HG02623 (cell line): ENCODE measurements at regions not wholly inside any gene's neighbourhood (a gene's known extent, or its start where the extent isn't known, plus 50 kb on each side); places are given as distances from the start of the nearest gene placed in this dataset.

Experiments used
- ATAC-seq: cut with Tn5 transposase; IDR thresholded peaks from one replicate; pipeline ENCODE4 v1.9.1; 2021; ENCODE audit warnings: moderate library complexity; ENCODE audit not compliant: unreplicated experiment

DNA sequence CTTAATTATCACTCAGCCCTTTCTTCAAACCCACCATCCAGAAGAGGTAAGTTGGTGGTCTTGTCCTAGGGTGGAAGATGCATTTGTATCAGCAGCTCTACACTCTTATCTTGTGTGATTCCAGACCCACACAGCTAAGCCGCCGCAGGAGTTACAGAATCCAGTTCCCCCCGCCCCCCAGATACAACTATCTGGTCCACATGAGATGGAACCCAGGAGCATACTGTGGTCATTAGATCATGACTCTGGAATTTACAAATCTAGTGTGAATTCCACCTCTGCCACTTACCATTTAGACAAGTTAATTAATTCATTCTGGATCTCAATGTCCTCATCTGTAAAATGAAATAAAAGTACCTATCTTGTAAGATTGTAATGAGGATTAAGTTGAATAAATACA, 486.4 kb downstream of the BCL11A start:
- ATAC-seq, result no peak

DNA sequence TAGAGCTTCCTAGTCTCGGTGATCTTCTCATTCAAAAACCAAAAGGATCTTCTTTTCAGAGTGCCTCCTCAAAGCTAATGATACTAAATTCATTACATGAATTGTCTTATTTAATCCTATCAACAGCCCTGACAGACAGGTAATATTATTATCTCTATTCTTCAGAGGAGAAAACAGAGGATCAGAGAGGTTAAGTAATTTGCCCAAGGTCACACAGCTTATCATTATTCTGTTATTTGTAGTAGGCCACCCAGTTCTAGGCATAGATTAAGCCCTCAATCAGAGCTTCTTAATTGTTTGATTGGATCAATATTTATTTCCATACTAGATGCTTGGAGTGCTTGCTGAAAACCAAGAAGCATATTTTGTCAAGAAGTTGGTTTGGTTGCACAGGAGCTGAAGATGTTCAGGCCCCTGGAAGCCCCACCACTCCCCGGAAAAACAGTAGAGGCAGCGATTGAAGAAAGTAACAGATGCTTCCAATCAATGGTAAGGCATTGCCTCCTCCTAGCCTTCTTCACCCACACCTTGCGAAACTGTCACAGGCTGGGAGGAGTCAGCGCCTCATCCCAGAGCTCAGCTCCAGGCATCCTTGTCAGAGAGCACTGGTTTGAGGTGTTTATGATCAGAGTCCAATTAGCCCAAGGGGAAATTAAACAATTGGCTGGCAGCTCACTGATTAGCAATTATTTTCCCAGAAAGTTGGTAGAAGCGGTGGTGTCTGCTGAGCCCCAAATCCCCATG, 487.2 kb downstream of the BCL11A start:
- ATAC-seq, result no peak

DNA sequence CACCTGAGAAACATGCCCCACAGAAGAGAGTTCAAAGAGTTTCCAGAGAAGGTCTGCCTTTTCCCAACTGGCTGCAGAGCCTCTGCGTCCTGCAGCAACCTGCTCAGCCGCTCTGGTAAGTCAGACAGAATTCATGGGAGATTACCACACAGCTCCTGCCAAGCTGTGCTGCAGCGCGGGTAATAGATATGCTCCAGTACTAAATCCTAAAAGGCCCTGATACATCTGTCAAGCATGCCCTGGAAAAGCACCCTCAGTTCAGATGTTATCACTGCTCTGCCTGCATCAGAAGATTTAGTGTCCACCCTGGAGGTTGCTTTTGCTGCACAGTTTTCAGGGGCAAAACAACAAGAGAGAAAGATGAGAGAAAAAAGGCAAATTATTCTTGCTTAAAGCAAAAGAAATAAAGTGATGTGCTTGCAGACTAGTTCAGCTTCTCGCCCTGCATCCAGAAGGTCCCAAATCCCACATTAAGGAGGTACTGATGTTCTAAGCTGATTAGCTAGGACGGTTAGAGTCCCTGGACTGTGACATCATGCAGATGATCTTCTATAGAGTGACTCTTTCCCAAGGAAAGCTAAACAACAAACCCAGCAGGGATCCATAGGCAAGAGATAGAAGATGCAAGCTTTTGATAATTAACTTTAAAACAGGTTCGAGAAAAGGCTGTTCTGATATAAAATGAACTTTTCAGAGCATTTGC, 488.6 kb downstream of the BCL11A start:
- ATAC-seq, result no peak

DNA sequence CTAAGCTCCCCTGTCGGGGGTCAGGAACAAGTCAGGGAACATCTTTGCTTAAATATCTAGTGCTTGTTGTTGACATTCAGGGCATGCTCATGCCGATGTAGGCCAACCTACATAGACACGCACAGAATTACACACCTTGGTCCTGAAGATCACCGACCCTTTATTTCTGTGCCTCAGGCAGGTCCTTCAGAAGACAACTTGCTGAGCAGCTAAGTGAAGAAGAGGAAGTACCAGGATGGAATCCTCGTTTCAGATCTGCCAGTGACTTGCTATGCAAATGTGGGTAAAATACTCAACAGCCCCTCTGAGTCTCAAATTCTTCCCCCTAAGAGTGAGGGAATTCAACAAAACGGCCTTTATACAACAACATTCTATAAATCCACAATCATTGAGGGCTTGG, 494.7 kb downstream of the BCL11A start:
- ATAC-seq, result no peak

DNA sequence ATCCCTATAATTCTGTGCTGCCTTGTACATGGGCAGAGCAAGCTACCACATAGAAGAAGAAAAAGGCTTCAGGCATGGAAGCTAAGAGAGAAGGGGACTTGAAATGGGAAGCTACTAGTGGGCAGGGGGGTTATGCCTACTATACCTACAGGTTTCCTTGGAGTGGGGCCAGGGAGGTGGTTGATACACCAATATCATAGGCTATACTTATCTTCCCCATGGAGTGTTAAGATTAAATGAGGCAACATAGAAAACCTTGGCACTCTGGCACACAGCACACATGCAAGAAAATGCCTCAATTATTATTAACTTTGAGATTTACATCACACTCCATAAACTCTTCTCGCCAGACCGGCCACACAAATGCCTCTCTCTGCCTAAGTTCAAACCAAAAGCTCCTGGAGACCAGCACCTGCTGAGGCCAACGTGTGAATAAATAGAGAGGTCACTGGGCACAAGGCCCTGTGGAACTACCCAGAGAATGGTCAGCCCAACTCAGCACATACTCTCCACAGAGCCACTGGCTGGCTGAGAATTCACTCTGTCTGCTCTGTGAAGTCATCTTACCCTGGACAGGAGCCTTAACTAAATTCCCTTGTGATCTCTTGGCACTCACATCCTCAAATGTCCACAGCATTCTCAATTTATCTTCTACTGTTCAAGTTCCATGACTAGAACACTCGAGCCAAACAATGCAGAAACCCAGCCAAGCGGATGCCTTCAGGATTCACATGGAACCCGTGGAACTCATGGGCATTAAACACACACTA, 498.7 kb downstream of the BCL11A start:
- no peak for ATAC-seq

DNA sequence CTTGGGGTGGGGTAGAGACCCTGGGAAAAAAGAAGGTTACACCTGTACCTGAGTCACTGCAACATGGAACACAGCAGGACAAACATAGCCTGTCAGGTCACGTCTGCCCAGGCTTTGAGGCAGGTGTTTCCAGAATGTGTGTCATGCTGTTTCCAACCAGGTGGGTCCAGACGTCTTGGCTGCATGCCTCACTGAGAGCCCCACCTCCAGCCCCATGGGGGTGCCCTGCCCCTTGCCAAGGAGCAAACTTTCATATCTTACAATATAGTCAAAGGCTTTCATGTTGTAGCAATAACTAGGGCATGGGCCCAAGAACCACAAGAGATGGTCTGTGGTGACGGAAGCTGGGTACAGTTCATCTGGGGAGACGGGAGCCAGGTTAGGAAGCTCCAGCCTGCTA, 499.7 kb downstream of the BCL11A start:
- no peak for ATAC-seq

DNA sequence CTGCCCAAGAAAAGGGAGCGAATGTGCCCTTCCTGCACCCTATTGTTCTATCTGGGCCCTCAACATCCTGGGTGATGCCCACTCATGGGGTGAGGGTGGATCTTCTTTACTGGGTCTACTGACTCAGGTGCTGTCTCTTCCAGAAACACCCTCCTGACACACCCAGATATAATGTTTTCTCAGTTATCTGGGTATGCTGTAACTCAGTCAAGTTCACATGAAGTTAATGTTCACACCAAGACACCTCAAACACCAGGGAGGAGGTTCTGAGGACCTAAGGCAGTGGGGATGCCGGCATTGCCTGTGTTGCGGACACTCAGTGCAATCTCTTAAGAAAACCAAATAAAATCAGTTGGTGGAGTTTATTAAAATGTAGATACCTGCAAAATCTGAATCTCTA, 500.9 kb downstream of the BCL11A start:
- ATAC-seq, result no peak

DNA sequence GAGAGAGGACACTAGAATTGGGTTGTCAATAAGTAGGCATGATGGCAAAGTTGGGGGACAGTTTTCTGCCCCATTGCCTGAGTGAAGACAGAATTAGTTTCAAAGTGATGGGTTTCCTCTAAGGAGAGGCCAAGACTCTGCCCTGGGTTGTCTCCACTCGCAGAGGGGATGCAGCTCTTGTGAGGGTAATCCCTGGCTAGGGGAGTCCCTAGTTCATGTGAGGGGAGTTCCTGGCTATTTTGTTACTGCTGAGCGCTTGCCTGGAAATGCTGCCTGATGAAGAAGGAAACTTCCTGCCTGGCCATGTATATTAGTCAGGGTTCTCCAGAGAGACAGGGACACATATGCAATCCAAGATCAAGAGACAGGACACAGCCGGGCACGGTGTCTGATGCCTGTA, 501.5 kb downstream of the BCL11A start:
- no peak for ATAC-seq

DNA sequence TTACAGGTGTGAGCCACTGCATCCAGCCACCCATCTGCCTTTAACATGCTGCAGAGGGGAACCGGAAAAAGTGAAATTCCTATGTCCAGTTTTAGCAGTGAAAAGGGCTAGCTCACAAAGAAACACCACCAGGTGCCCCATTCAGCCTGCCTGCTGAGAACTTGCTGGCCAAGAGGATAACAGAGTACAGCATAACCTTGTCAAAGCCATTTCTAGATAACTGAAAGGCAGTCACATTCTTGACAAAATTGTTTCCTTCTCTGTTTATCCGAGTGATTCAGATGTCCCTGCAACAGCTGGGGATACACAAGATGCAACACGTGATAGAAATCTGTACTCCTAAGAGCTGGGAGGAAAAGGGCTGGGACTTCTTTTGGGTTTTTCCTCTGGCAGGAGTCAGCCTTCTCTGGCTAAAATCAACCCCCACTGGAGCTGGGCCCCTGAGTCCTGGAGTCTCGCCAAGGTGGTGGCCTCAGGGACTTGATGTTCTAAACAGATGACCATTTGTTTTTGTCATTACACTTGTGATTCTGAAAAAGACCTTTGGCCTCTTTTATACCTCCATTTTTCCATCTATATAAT, 505.4 kb downstream of the BCL11A start:
- ATAC-seq, result no peak

DNA sequence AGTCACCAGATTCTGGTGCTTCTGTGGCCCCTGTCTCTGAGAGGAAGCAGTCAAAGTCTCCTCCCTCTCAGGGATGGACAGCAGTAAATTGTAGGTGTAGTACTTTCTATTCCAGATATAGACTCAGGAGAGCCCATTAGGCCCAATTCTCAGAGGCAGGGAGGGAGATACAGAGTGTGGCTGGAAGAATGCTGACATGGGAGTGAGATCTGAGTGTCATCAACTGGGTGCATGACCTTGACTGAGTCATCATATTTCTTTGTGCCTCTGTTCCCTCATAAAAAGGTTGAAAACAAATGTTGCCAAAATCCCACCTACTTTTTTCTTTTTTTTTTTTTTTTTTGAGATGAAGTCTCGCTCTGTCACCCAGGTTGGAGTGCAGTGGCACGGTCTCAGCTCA, 506.1 kb downstream of the BCL11A start:
- ATAC-seq, result no peak

DNA sequence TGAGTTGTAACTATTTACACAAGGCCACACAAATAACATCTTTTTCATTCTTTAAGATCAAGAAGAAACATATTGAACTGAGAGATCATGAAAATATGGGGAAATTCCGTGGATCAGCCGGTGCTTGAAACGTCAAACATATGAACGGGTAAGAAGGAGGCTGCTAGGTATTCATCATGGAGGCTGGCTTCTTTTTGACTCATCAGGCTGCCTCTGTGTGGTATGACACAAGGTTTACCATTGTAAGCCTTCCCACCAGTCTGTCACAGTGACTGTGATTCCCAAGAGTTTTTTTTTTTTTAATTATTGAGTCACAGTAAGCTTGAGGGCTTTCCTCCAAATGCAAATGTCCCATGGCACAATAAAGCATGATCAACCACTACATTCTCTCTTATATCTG, 506.9 kb downstream of the BCL11A start:
- no peak for ATAC-seq

DNA sequence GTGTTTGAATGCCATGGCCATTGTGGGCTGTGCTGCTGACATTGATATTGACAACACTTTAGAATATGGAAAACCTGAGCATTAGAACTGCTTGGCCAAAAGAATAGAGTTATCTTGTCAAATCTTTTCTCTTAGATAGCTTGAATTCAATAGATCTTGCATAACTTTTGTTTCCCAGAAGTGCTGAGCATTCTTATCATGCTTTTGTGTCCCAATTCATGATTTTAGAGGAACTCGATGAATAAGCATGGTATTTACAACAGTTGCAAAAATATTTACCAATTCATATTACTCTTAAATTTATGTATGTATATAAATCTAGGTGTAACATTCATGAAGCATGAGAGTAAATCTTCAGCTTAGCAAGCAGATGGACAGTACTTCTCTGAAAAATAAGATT, 508.0 kb downstream of the BCL11A start:
- no peak for ATAC-seq

DNA sequence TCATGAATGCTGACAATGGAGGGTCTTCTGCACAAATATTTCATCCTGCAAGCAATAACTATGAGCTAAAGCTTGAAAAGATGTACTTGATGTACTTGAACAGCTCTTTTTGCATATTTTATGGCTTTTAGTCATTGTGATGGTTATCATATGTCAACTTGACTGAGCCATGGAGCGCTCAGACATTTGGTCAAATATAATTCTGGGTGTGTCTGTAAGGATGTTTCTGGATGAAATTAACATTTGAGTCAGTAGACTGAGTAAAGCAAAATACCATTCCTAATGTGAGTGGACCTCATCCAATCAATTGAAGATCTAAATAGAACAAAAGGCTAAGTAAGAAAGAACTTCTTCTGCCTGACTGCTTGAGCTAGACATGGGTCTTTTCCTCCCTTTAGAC, 509.0 kb downstream of the BCL11A start:
- no peak for ATAC-seq

DNA sequence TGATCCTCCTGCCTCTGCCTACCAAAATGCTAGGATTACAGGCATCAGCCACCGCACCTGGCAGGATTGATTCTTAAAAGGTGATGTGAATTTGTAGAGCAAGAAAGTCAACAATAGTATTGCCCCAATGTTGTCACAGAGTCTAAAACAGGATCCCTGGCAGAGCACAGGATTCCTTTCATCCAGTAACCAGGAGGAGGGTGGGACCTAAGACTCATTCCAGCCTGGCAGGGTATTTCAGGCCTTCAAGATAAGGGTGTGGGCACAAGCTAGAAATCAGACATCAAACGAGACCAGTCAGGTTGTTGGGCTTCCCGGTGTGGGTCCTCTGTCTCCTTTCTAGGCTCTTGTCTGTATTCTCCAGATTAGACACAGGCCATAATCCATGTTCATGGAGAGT, 511.4 kb downstream of the BCL11A start:
- no peak for ATAC-seq

DNA sequence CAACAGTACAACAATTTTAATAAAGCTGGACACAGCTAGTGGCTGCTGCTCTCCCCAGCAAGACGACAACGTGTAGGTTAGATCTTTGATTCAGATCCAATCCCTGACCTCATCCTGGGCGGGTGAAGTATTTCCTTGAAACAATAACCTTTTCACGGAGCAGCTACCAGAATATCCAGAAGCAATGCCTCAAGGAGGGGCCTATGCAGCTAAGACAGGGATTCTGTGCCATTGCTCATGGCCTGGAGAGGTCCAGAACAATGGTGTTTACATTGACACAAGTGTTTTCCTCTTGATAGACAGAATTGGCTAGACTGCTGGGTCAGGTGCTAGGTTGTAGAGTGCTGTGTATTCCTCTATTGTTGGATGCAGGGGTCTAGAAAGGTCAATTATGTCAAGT, 520.1 kb downstream of the BCL11A start:
- ATAC-seq, result no peak

DNA sequence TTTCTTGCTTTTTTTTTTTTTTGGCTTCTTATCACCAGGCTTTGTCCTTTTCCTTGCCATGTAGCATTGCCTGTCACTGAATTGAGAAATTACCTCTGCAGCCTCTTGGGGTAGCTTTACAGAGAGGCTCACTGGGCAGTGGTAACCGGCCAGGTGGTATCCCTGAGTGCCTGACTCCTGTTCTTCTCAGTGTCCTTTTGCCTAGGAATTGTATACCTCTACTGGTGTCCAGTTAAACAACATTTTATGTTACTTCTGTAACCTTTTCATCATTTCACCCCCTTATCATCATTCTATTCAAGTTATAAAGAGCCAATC, 523.9 kb downstream of the BCL11A start:
- no peak for ATAC-seq

DNA sequence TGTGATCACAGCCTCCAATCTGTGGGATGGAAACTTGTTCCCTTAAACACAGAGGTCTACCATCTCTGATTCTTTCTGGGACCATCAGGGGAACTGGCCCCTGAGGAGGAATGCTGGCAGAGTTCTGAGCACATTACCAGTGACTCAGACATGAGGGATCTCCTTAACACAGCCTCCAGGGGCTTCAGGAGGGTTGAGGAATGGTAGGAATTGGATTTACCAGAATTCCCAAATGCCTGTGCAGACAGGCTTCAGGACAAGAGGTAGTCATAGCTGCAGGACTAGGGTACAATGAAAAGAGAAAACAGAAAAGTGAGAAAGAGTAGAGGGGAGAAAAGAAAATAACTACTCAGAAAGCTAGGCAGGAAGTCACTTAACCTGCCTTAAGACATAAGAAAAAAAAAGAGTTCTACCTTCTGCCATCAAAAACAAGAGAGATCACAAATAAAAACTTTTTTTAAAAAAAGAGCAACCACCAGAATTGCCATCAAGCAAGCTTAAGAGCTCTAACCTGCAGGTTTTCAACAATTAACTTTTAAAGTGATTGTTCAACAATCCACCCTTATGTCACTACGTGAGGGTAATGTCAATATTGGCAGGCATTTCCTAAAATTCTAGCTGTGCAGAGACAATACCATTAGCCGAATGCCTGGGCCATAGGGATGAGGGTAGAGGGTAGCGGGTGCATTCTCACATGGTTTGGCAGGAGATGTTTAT, 524.4 kb downstream of the BCL11A start:
- ATAC-seq, result no peak

DNA sequence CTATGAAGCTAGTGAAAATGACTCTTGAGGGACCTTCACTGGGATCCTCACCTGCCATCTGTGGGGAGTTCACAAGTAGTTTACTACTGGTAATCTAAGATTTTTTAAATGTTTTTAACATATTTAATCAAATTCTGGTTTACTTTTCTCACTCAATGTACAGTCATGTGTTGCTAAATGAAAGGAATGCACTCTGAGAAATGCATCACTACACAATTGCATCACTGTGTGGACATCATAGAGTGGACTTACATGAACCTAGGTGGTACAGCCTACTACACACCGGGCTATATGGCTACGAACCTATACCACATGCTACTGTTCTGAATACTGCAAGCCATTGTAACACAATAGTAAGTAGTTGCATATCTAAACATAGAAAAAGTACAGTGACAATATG, 528.0 kb downstream of the BCL11A start:
- ATAC-seq, result no peak

DNA sequence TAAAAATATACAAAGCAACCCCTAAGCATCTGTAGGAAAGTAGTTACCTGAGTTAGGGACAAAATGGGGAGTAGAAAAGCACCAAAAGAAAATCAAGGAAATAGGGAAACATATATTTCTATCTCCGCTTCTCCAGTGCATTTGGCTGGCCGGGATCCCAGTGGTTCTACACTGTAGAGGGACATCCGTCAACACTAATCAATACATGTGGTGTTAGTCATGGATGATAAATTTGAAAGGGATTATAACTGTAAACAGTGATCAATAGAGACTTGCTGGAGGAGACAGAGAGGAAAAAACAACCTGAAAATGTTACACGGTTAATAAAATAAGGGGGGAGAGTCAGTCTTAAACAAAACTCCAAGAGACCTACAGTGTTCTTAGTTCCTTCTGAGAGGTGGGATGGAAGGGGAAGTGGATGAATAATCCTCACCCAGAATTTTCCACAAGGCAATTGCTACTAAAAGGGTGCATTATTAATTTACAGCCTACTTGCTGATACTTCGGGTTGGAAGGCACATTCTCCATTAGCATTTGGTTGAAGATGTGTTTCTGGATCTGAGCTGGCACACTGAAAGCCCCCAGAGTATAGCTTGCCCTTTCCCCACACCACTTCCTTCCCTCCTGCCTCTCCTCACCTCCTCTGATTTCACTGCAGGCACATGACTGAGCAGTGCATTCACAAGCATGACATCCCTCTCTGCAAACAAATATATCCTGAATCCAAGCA, 530.0 kb downstream of the BCL11A start:
- no peak for ATAC-seq

DNA sequence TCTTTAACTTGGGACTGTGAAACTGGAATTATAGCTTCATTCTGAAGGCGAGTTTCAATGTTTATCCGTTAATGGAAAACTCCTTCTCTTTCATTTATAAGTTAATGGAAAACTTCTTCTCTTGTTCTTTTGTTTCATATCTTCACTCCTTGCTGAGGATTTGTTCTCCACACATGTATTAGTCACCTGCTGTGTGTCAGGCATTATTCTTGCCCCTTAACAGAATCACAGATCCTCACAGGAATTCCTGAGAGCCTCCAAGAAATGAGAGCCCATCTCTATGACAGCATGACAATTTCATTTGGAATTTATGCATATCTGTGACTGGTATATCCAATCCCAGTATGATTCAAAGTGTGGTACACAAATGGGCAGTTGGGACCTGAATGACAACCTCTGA, 545.8 kb downstream of the BCL11A start:
- ATAC-seq, result no peak

DNA sequence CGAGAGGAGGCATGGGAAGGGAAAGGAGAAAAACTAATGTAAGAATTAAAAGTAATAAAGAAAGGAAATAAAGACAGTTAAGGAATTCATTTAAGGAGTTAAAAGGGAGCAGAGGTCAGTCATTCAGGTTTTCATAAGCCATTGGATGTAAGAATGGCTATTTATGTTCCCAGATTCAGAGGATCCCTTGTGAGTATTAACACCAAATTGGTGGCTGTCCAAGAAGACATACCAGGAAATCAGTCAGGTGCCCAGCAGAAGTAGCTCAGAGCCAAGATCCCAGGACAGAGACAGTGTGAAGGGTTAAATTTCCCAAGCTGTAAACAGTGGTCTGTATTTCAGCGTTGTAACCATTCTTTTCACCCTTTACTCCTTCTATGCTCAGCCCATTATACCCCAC, 550.4 kb downstream of the BCL11A start:
- ATAC-seq, result no peak
